AG09309 (cell line): ENCODE measurements at regions not wholly inside any gene's neighbourhood (a gene's known extent, or its start where the extent isn't known, plus 50 kb on each side); places are given as distances from the start of the nearest gene placed in this dataset.

Experiments
- DNase-seq: peaks from one replicate; pipeline ENCODE4 v3.0.0-alpha.2; 2010; ENCODE audit warnings: low read depth
- H3K4me3 ChIP-seq: 2 replicates; pipeline ENCODE4 v1.5.1; 2011; ENCODE audit warnings: mild to moderate bottlenecking, low read depth, low read length, moderate library complexity; ENCODE audit not compliant: control insufficient read depth
- TF ChIP-seq, protein P1 (sequence below): IDR thresholded peaks from 2 replicates; pipeline ENCODE4 v1.5.1; 2011; ENCODE audit warnings: mild to moderate bottlenecking, low read depth, low read length, inconsistent platforms; ENCODE audit not compliant: insufficient read depth, control insufficient read depth; ENCODE audit errors: missing control alignments

DNA sequence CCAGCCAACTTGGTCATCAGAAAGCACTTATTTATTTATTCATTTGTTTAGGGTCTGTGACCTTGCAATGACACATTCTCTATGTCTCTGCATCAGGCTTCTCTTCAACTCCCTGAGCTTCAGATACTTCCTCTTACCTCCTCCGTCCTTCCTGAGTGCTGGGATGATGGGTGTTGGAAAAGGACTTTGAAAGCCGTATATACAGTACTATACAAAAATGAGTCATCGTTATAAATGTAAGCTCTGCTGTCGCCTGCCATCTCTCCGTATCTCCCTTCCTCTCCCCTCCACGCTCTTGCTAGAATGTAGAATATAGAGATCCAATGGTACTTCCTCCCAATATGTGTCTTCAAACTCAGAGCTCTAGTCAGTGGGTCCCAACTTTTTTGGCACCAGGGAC is 91.9 kb upstream of the SALL4 start:
- TF ChIP-seq, protein P1, sequence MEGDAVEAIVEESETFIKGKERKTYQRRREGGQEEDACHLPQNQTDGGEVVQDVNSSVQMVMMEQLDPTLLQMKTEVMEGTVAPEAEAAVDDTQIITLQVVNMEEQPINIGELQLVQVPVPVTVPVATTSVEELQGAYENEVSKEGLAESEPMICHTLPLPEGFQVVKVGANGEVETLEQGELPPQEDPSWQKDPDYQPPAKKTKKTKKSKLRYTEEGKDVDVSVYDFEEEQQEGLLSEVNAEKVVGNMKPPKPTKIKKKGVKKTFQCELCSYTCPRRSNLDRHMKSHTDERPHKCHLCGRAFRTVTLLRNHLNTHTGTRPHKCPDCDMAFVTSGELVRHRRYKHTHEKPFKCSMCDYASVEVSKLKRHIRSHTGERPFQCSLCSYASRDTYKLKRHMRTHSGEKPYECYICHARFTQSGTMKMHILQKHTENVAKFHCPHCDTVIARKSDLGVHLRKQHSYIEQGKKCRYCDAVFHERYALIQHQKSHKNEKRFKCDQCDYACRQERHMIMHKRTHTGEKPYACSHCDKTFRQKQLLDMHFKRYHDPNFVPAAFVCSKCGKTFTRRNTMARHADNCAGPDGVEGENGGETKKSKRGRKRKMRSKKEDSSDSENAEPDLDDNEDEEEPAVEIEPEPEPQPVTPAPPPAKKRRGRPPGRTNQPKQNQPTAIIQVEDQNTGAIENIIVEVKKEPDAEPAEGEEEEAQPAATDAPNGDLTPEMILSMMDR = no peak
- no peak overlapping the region for H3K4me3 ChIP-seq
- DNase-seq = no peak

- DNase-seq = no peak
- H3K4me3 ChIP-seq = no peak overlapping the region
- TF ChIP-seq, protein P1 = no peak
Measured at GRCh38 chr20:51893723-51894122, 91.4 kb upstream of the SALL4 start.

- DNase-seq = no peak
- H3K4me3 ChIP-seq = no peak overlapping the region
- TF ChIP-seq, protein P1 = no peak
Measured at GRCh38 chr20:51890003-51890402, 87.7 kb upstream of the SALL4 start.

- TF ChIP-seq, protein P1 = no peak
- no peak overlapping the region for H3K4me3 ChIP-seq
- no peak for DNase-seq
Measured at GRCh38 chr20:51889466-51889865, 87.1 kb upstream of the SALL4 start.

DNA sequence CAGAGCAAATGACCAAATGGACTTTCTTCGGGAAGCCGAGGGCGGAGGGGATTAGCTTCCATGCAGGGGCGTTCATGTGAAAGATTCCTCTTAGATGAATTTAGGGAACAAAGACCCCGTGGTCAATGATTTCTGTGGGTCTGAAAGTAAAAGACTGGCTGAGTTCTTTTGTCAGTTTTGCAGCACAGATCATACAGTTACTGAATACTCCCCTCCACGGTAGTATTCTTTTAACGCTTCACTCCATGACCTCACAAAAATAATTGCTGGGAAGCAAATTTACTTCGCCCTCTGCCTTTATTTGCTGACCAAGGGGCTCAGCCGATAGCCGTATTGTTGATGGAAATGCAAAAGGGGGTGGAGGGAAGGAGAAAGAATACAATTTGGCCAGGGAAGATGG is 86.0 kb upstream of the SALL4 start:
- TF ChIP-seq, protein P1 = no peak
- no peak for DNase-seq
- no peak overlapping the region for H3K4me3 ChIP-seq

DNA sequence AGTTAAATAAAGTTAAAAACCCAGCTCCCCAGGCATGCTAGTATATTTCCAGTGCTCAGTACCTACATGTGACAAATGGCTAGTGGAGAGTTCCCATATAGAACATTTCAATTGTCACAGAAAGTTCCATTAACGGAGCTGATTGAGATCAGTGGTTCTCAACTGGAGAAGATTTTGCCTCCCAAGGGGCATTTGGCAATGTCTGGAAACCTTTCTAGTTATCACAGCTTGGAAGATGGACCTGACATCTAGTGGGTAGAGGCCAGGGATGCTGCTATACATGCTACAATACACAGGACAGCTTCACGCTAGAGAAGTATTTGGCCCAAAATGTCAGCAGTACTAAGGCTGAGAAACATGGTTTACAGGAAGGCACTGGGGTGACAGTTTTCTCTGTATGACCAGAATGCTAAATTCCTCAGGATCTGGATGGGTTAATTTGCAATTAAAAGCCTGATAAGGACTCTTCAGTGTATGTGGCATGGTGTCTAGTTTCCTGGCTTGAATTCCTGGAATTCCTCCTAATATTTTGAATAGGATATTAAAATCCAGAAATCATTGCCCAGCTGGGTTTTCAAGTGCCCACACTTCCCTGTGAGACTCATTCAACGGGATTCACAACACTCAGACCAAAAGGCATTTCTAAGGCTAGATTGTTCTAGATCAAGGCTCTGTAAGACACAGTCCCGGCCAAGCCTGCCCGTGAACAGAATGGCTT is 84.7 kb upstream of the SALL4 start:
- TF ChIP-seq, protein P1 = no peak
- no peak for DNase-seq
- H3K4me3 ChIP-seq = no peak overlapping the region

- TF ChIP-seq, protein P1 = no peak
- no peak overlapping the region for H3K4me3 ChIP-seq
- DNase-seq = no peak
Measured at GRCh38 chr20:51886341-51886740, 84.0 kb upstream of the SALL4 start.
